ENCODE measurements at regions not wholly inside any gene's neighbourhood (a gene's known extent, or its start where the extent isn't known, plus 50 kb on each side); places are given as distances from the start of the nearest gene placed in this dataset.

DNA sequence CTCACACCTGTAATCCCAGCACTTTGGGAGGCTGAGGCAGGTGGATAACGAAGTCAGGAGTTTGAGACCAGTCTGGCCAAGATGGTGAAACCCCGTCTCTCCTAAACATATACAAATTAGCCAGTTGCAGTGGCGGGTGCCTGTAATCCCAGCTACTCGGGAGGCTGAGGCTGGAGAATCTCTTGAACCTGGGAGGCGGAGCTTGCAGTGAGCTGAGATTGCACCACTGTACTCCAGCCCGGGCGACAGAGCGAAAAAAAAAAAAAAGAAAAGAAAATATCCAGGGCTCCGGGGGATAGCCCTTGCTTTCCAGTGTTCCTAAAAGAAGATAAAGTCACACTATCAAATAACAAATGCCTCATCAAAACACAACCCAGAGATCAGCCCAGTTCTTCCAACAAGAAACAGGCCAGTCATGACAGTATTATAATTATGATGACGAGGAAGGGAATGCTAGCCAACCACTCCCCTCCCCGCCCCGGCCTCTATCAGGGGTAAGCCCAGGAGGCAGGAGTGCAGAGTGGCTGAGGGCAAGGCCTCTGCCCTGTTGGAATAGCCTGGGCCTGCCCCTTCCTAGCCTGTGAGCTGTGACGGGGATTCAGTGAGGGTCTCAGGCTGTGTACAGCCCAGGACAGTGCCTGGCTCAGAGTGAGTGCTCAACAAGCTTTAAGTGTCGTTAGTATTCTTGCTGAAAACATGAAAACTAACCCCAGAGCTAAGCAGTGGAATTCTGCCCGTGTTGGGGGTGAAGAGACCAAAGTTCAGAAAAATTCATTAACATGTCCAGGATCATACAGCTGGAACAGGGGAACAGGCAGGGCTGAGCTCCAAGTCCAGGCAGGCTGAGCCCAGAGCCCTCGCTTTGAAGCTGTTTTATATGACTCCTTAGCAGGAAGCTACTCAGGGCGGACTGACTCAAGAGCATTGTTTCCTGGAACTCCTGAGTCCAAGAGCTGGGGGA lies 54.3 kb downstream of the FAM241B start:
- no peak for DNase-seq (ENCODE audit: low read depth, low spot score)

DNA sequence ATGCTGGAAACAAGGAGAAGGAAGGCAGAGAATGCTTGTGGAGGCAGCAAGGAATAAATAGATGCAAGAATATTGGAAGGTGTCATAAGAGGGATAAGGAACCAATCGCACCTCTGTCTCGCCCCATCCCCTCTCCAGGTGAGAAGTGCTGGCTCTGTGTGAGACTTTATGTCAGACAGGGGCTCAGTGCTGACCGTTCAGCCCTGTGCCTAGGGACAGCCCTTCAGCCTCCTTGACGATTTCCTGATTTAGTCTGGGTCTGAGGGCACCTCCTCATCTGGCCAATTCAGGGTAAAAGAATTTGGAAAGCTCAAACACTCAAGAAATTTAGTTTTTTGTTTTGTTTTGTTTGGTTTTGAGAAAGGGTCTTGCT lies 54.9 kb downstream of the FAM241B start:
- no peak for DNase-seq (ENCODE audit: low read depth, low spot score)

DNA sequence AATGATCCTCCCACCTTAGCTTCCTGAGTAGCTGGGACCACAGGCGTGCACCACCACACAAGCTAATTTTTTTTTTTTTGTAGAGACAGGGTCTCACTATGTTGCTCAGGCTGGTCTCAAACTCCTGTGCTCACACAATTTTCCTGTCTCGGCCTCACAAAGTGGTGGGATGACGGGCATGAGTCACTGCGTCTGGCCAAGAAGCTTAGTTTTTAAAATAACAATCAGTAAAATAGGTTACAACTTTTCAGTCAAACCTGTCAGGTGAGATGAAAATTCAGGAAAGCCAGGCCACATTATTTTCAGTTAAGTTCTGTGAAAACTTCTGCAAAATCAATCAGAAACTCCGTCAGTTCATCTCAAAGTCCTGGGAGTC lies 55.4 kb downstream of the FAM241B start:
- no peak for DNase-seq (ENCODE audit: low read depth, low spot score)

DNA sequence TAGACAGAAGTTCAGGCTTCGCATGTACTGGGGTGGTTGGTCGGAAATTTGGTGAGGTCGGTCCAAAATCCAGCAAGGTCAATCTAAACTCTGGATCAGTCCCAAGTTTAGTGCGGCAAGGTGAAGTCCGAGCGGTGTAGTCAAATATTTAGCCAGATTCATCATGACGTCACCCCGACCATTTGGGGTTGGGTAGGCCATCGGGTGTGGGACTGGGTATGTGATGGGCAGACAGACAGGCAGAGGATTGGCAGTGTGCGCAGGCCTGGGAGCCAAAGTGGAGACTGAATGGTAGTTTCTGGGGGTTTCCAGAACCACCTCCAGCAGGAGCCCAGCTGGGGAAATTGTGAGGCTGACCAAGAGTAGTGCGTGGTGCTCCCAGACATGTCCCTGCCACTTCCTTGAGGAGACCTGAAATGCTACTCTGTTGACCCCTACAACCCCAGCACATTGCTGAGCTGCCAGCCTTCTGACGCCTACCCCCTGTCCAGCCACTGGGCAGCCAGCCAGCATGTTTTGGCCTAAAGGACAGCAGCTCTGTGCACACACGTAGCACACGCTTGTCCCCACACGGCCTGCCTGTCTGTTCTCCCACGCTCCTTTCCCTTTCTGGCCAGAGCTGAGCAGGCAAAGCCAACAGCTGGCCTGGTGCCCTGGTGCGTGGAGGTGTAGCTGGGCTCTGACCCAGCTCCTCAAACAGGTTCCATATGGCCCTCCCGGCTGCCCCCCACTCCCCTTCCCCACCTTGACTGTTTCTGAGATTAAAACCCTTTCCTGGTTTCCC lies 55.9 kb downstream of the FAM241B start:
- DNase-seq (ENCODE audit: low read depth, low spot score), result no peak

DNA sequence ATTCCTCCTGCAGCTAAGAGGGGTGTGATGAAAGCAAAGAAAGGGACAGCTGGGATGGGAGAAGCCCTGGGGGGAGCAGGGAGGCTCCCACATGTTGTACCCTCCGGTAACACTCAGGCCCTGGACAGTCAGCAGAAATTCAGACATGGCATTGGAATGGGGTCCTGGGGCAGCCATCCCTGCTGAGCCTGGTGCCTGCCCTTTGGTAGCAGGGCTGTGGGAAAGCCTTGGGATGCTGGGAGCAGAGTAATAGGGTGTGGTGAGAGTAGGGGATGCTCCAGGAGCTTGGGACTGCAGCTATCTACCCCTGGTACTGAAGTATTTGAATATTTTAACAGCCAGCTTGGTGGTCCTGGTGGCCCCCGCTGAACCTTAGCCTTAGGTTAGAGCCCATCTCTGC lies 56.8 kb downstream of the FAM241B start:
- no peak for DNase-seq (ENCODE audit: low read depth, low spot score)

DNA sequence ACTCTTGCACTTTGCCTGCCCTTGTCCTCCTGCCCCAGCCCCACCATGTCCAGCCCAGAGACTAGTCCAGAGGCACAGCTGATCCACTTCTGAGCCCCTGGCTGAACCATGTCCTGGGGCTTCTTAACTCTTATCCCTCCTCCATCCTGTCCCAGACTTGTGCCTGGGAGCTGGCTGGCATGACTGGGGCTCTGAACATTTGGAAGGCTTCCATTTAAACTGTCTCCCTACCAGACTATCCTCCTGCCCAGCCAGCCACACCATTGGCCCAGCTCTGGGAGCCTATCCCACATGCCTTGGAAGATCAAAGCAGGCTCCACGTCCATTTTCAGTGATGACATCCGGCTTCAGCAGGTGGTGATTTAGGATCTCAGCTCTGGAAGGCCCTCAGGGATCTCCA lies 57.4 kb downstream of the FAM241B start:
- no peak for DNase-seq (ENCODE audit: low read depth, low spot score)

DNA sequence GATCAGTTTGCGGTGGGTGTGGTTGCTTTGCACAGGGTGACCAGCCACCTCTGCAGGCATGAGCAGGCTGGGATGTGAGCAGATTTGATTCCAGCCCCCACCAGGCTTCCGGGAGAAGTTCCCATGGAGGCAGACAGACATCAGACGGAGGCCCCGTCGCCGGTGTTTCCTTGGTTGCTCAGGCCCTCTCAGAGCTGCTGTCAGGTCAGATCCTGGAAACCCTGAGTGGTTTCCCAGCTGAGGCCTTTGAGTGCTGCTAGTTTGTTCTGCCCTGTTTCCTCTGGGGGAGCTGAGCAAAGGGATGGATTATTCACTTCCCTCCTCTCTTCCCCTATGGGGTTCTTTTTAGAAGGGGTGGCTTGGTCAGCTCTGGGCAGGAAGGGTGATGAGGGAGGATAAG lies 62.2 kb downstream of the FAM241B start:
- no peak for DNase-seq (ENCODE audit: low read depth, low spot score)

DNA sequence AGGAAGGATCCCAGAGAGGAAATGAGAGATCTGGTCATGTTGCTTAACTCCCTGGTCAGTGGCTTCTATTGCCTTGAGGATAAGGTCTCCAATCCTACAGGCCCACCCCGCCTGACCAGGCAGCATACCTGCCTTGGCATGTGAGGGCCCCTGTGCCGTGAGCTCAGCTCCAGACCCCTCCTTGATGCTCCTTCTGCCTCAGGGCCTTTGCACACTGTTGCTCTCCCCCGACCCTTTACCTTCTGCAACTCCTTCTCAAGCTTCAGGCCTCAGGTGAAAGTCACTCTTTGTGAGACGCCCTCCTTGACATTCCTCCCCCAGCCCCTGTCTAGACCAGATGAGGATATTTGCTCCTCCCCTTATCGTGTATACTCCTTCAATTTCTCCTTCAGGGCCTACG lies 62.8 kb downstream of the FAM241B start:
- no peak for DNase-seq (ENCODE audit: low read depth, low spot score)

DNA sequence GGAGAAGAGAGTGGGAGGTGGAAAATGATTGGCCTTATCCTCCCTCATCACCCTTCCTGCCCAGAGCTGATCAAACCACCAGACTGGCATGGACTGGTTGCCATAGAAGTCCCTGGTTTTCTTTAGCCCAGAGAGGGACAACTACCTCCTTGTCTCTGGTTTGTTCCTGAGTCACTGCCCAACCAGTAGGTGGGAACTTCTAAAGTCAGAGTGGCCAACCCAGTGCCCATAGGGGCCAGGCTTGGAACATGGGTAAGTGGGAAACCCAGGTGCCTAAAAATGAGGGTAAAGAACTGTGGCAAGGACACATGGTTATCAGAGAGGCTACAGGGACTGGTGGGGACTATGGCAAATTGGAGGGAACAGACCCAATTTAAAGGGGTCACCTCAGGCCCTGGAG lies 63.8 kb downstream of the FAM241B start:
- DNase-seq (ENCODE audit: low read depth, low spot score), result no peak

DNA sequence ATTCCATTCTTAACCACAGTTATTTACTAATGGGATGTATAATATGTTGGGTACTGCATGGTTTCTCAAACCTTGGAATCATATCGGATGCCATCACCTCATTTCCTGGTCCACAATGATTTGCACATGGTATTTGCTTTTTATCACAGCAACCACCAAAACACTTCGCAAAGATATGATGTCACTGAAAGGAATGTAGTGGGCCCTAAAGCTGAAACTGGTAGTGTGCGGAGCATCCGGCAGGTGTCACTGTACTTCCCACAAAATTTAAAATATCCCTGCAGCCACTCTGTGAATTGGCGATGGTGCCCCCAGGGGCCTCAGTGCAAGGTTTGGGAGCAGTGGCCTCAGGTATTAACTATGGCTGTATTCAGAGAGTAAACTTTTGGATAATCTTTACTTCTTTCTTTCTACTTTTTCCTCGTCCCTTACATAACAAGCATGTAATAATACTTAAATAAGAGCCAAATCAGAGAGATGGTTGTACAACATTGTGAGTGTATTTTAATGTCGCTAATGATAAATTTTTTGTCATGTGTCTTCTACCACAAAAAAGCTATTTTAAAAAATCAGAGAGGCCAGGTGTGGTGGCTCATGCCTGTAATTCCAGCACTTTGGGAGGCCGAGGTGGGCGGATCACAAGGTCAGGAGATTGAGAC lies 66.2 kb downstream of the FAM241B start:
- DNase-seq (ENCODE audit: low read depth, low spot score), result no peak

DNA sequence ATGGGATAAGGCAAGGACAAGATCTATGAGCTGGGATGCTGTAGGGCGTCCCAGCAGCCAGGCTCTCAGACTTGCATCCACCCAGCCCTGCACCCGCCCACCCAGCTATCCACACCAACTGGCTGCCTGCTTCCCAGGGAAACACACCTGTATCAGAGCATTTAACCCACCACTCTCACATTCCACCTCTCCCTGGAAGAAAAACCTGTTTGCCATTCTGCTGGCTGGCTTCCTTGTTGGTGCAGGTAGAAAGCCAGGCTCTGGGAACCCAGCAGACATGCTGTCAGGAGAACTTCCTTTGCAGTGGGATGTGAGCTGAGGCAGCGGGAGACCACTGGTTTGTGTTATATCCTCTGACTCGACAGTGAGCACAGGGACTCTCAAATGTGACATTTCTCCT lies 67.0 kb downstream of the FAM241B start:
- no peak for DNase-seq (ENCODE audit: low read depth, low spot score)

DNA sequence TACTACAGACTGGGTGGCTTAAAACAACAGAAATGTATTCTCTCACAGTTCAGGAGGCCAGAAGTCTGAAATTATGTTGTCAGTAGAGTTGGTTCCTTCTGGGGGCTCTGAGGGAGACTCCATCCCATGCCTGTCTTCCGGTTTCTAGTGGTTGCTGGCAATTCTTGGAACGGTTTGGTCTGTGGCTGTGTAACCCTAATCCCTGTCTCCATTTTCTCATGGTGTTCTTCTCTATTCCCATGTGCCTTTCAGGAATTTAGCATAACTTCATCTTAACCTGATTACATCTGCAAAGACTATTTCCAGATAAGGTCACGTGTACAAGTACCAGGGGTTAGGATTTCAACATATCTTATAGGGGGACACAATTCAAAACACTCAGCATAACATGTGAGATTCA lies 73.2 kb downstream of the FAM241B start:
- DNase-seq (ENCODE audit: low read depth, low spot score), result no peak

DNA sequence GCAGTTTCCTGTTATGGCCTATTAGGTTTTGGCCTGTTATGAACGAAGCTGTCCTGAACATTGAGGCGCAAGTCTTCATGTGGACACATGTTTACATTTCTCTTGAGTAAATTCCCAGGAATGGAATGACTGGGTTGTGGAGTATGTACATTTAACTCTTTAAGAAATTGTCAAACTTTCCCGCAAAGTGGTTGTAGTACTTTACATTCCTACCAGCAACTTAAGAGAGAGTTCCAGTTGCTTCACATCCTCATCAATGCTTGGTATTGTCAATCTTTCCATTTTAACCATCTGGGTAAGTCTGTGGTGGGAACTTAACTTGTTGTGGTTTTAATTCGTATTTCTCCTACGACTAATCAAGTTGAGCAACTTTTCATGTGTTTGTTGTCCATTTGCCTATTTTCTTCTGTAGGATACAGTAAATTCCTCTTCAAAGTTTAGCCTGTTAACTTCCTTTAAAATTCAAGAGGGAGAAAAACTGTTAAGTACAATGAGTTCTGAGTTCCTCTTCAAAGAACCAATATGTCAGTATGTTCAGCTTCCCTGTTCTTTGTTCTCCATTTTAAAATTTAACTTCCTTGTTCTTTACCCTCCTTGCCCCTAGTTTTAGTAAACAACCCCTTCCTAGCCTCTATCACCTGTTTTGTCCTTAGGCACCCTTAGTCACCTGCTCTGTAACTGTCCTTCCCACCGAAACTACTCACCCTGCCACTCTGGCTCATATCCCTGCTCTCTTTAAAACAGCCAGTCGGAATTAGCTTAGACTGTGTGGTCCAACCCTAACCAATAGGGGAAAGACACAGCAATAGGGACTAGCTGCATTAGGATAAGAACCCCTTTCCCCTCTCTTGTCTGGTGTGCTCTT lies 74.0 kb downstream of the FAM241B start:
- DNase-seq (ENCODE audit: low read depth, low spot score), result peak; percentile 56

DNA sequence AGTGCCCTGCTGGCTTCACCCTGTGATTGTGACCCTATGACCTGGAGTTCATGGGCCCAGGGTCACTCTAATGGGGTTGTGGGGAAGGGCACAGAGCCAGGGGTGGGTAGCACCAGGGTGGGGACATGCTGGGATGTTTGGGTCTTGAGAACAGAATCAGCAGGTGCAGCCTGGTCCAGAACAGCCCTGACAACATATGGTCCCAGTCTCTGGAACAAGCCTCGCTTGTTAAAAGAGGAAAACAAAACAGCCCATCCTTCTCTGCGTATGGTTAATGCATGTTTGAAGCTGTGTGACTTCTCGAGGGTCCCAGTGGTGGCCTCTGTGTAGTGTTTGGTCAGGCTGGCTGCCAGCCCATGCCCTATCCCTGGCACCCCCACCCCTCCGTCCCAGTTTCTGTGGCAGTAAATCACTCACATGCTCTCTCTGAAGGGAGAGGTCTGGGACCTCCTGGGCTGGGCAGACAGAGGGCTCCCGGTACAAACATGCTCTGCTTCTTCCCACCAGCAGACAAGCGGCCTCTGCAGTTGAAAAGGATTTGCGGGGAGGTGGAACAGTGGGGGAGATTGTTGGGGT lies 79.4 kb downstream of the FAM241B start:
- no peak for DNase-seq (ENCODE audit: low read depth, low spot score)

DNA sequence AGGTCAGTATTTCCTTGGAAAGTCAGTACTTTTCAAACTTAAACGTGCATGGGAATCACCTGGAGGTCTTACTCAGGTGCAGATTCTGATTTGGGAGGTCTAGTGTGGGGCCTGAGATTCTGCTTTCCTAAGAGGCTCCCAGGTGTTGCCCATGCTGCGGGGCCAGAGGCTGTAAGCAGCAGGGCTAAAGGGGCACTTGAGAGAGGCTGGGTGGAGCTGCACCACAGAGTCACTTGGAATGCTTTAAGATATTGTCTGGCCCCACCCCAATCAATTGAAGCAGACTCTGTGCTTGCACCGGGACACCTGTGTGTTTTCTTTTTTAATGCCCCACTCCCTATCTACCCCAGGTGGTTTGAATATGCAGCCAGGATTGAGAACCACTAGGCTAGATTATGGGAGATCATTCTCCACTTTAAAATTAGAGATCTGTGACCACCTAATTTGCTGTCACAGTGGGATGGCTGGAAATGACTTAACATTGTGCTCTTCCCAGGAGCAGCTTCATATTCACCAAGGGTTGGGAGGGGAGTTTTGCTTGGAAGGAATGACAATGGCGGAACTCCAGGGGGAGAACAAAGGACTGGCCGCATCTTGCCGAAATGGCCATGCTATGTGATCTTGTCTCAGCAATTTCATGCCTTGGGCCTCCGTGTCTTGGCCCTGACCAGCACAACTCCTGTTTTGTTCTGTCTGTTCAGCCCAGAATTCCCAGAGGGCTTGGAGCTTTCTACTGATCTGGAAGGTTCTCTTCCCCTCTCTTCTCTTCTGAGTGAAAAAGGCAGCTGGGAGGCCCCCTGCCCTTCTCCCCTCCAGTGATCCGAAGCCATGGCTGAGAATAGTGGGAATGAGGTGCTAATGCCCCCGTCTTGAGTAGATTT lies 80.2 kb downstream of the FAM241B start:
- DNase-seq (ENCODE audit: low read depth, low spot score), result no peak

DNA sequence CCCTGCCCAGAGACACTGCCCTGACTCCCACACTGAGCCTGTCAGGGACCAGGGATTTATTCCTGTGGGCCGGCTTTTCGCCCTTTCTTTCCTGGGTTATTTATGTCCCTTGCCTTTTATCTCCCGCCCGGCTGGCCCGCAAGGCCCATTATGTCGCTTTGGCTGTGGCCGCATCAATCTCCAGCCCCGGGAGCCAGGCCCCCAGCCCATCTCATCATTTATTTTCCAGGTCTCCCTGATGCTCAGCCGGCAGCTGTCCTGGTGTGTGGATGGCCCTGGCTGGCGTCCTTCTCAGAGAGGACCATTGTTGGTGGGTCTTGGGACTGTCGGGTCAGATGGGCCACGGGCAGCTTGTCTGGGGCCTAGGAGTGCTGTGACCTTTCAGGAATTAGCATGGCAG lies 82.3 kb downstream of the FAM241B start:
- DNase-seq (ENCODE audit: low read depth, low spot score), result no peak

DNA sequence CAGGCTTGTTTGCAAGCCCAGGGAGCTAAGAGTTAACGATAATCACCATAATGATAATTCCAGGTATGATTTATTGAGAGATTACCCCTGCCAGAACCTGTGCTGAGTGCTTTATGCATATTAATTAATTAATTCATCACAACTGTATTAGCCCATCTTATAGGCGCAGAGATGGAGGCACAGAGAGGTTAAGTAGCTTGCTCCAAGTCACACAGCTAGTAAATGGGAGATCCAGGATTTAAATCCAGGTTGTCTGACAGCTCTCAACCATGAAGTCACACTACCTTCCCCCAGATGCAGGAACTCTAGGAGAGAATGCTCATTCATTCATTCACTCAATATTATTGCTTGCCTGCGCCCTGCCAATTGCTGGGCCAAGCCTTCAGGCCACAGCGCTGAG lies 84.5 kb downstream of the FAM241B start:
- DNase-seq (ENCODE audit: low read depth, low spot score), result no peak

DNA sequence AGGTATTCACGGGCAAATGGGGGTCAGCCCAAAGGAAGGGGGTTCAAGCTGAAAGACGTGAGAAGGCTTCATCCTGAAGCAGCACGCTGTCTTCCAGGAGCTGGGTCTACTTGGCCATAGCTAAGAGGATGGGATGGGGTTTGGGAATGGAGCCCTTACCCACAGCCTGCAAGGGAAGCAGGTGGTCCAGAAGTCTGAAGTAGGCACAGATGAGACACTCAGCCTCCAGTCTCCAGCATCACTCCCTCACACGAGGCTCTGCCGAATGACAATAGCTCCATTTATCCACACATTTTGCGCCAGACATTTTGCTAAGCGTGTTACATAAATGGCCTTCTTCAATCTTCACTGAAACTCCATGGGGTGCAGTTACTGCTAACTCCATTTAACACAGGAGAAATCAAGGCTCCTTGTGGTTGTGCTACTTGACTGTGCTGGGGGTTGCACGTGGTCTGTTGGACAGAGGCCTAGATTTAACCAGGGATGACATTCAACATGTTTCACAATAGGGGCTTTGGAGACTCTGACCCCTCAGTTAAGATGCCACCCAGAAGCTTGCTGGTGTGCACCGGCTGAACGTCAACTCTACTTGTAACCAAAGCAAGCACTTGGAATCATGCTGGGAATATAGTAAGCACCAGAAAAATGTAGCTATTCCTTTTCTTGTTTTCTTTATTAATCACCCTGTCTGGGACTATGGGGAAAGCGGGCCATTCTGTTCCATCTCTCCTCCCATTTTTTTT lies 85.3 kb downstream of the FAM241B start:
- DNase-seq (ENCODE audit: low read depth, low spot score), result peak; percentile 96

DNA sequence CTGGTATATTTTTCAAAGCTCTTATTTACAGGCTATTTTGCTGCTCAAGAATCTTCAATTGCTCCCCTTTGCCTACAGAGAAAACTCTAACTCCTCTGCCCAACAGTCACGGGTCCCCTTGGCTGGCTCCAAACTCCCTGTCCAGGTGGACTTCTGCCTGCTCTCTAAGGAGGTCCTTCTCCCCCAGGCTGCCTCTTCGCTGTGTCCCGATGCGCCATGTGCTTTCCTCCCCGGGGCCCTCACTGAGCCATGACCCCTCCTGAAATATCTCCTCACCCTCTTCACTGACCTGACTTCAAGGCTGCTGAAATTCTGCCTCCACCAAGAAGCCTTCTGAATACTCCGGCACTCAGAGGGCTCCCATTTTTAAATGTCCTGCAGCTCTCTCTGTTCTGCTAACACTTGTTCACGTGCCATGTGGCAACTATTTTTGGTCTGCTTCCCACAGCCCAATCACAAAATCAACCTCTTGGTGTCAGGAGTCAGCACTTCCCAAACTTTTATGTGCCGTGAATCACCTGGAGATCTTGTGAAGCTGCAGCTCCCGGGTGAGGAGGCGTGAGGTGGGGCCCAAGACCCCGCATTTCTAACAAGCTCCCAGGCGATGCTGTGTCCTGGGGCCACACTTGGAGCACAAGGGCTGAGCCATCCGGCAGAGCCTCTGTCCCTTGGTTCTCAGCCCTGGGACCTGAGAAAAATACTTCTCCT lies 85.7 kb upstream of the COL13A1 start:
- DNase-seq (ENCODE audit: low read depth, low spot score), result no peak
